ENCODE measurements at regions not wholly inside any gene's neighbourhood (a gene's known extent, or its start where the extent isn't known, plus 50 kb on each side); places are given as distances from the start of the nearest gene placed in this dataset.

GRCh38 chr2:151171186-151171585 is 90.5 kb downstream of the RBM43 start:
- TF ChIP-seq CTCF (IDR thresholded peaks at IDR 0.05; ENCODE audit: low read length) (no peak), EZH2 (optimal IDR thresholded peaks at IDR 0.05; ENCODE audit: low read depth, low read length) (no peak)
